Liver (tissue), 8 donors: ENCODE measurements at regions not wholly inside any gene's neighbourhood (a gene's known extent, or its start where the extent isn't known, plus 50 kb on each side); places are given as distances from the start of the nearest gene placed in this dataset.

Source experiments
- DNase-seq: peaks from one replicate; pipeline ENCODE4 v3.0.0-alpha.2; 2017; ENCODE audit warnings: low spot score
- H3K27ac ChIP-seq, 2 donors: one replicate each; pipeline ENCODE4 v1.7.0; 2013; ENCODE audit warnings: inconsistent platforms in 2 of 2, low read length in 2 of 2, control low read depth in 1 of 2, low read depth in 1 of 2, mild to moderate bottlenecking in 1 of 2
- H3K27me3 ChIP-seq, 4 donors: one replicate each; pipeline versions ENCODE4 v1.6.1 to v1.7.0; 2013; ENCODE audit warnings: low read length in 3 of 4, inconsistent platforms in 1 of 4, mild to moderate bottlenecking in 1 of 4, moderate library complexity in 1 of 4; ENCODE audit not compliant: control insufficient read depth in 4 of 4, insufficient read depth in 4 of 4
- H3K36me3 ChIP-seq, 4 donors: one replicate each; pipeline versions ENCODE4 v1.6.1 to v1.7.0; 2013; ENCODE audit warnings: low read length in 3 of 4, mild to moderate bottlenecking in 3 of 4, low read depth in 1 of 4, moderate library complexity in 1 of 4; ENCODE audit not compliant: control insufficient read depth in 4 of 4, insufficient read depth in 3 of 4
- H3K4me1 ChIP-seq, 4 donors: one replicate each; pipeline versions ENCODE4 v1.6.1 to v1.7.0; 2013; ENCODE audit warnings: low read length in 3 of 4, mild to moderate bottlenecking in 3 of 4, moderate library complexity in 1 of 4; ENCODE audit not compliant: control insufficient read depth in 4 of 4, insufficient read depth in 4 of 4
- H3K4me3 ChIP-seq, 3 donors: one replicate each; pipeline versions ENCODE4 v1.6.1 to v1.7.0; 2013; ENCODE audit warnings: low read length in 3 of 3, control low read depth in 1 of 3, low read depth in 1 of 3, mild to moderate bottlenecking in 1 of 3
- H3K9ac ChIP-seq, 2 donors: one replicate each; pipeline ENCODE4 v1.7.0; 2013; ENCODE audit warnings: low read length in 2 of 2, mild to moderate bottlenecking in 2 of 2, moderate library complexity in 2 of 2, control low read depth in 1 of 2, low read depth in 1 of 2
- H3K9me3 ChIP-seq, 4 donors: one replicate each; pipeline versions ENCODE4 v1.6.1 to v1.7.0; 2013; ENCODE audit warnings: low read length in 3 of 4; ENCODE audit not compliant: control insufficient read depth in 4 of 4
- EGR1 ChIP-seq, 2 donors: IDR thresholded peaks; 2 replicates each; pipeline ENCODE4 v1.6.1; 2016 to 2018; ENCODE audit warnings: antibody characterized with exemption in 2 of 2, low read depth in 2 of 2
- FOXA2 ChIP-seq: IDR thresholded peaks from 2 replicates; pipeline ENCODE4 v1.6.1; 2016; ENCODE audit warnings: antibody characterized with exemption
- GABPA ChIP-seq, 2 donors: IDR thresholded peaks in 1 of 2; conservative IDR thresholded peaks in 1 of 2; 2 replicates each; pipeline ENCODE4 v1.6.1; 2016; ENCODE audit warnings: antibody characterized with exemption in 2 of 2, mild to moderate bottlenecking in 1 of 2, moderate library complexity in 1 of 2
- HNF4G ChIP-seq: IDR thresholded peaks from 2 replicates; pipeline ENCODE4 v1.6.1; 2016; ENCODE audit warnings: antibody characterized with exemption
- NR2F2 ChIP-seq: IDR thresholded peaks from 2 replicates; pipeline ENCODE4 v1.6.1; 2016; ENCODE audit warnings: antibody characterized with exemption
- REST ChIP-seq: IDR thresholded peaks from 2 replicates; pipeline ENCODE4 v1.6.1; 2016; ENCODE audit warnings: antibody characterized with exemption, mild to moderate bottlenecking
- RXRA ChIP-seq, 2 donors: IDR thresholded peaks; 2 replicates each; pipeline ENCODE4 v1.6.1; 2017 to 2018; ENCODE audit warnings: antibody characterized with exemption in 2 of 2, mild to moderate bottlenecking in 1 of 2
- TAF1 ChIP-seq: conservative IDR thresholded peaks from 2 replicates; pipeline ENCODE4 v1.6.1; 2016; ENCODE audit warnings: antibody characterized with exemption, mild to moderate bottlenecking
- ZBTB33 ChIP-seq: IDR thresholded peaks from 2 replicates; pipeline ENCODE4 v1.6.1; 2016; ENCODE audit warnings: antibody characterized with exemption
- WGBS: extraction: QIAGEN DNeasy Blood & Tissue Kit; methylation state at CpG from one replicate; pipeline ENCODE4 v1.1.7; 2013; 5-methylcytosine and 5-hydroxymethylcytosine counted together
- TF ChIP-seq, protein P1 (sequence below): fragments of 150-350 bp; IDR thresholded peaks from 2 replicates; pipeline ENCODE4 v1.5.1; 2017; ENCODE audit warnings: improper control_type of control experiment, low read depth, low read length; ENCODE audit not compliant: missing input control
- TF ChIP-seq, protein P2 (sequence below): IDR thresholded peaks from 2 replicates; pipeline ENCODE4 v1.6.1; 2016; ENCODE audit warnings: antibody characterized with exemption
- TF ChIP-seq, protein P3 (sequence below): IDR thresholded peaks from 2 replicates; pipeline ENCODE4 v1.6.1; 2016; ENCODE audit warnings: antibody characterized with exemption
- donor health status: healthy.
- donor health status: healthy.
- donor health status: healthy.
- donor health status: healthy.
- donor health status: healthy.

GRCh38 chrX:113892891-113893290 lies 691.0 kb upstream of the HTR2C start:
- Histone ChIP-seq H3K27ac (no peak overlapping the region), H3K9ac (no peak overlapping the region), H3K4me1 (no peaks in the 10 kb centered on the region), H3K27me3 (no peaks in the 10 kb centered on the region), H3K4me3 (no peak overlapping the region), H3K36me3 (no peaks in the 10 kb centered on the region), H3K9me3 (no peaks in the 10 kb centered on the region)
- TF ChIP-seq, protein P1, sequence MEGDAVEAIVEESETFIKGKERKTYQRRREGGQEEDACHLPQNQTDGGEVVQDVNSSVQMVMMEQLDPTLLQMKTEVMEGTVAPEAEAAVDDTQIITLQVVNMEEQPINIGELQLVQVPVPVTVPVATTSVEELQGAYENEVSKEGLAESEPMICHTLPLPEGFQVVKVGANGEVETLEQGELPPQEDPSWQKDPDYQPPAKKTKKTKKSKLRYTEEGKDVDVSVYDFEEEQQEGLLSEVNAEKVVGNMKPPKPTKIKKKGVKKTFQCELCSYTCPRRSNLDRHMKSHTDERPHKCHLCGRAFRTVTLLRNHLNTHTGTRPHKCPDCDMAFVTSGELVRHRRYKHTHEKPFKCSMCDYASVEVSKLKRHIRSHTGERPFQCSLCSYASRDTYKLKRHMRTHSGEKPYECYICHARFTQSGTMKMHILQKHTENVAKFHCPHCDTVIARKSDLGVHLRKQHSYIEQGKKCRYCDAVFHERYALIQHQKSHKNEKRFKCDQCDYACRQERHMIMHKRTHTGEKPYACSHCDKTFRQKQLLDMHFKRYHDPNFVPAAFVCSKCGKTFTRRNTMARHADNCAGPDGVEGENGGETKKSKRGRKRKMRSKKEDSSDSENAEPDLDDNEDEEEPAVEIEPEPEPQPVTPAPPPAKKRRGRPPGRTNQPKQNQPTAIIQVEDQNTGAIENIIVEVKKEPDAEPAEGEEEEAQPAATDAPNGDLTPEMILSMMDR, result no peak
- no peak for TF ChIP-seq RXRA (IDR thresholded peaks at IDR 0.05)
- TF ChIP-seq NR2F2, result no peak
- TF ChIP-seq EGR1 (IDR thresholded peaks at IDR 0.05; ENCODE audit: low read depth in 2 of 2), result no peak
- TF ChIP-seq, protein P2, sequence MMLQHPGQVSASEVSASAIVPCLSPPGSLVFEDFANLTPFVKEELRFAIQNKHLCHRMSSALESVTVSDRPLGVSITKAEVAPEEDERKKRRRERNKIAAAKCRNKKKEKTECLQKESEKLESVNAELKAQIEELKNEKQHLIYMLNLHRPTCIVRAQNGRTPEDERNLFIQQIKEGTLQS, result no peak
- no peak for TF ChIP-seq FOXA2
- no peak for TF ChIP-seq REST
- 69% methylated on average over 5 of the region's 5 CpGs for WGBS
- no peak for DNase-seq

DNA sequence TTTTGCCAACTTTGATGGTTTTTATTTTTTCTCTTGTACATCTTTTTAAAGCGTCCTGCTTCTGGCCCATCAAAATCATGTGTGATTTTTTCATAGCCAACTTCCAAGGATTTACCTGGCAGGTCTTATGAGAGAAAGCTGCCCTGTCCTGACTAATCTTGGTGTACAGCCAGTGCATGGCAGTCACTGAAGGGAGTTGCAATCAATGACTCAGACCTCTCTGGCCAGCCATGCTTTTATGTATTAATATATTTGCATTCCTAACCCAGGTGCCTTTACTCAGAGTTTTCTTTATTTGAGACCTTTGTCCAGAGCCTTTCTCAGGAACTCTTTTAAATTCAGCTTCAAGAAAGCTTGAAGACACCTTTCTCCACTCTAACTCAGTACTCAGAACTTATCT lies 691.5 kb upstream of the HTR2C start:
- Histone ChIP-seq H3K9me3 (no peaks in the 10 kb centered on the region), H3K27me3 (no peaks in the 10 kb centered on the region), H3K36me3 (no peaks in the 10 kb centered on the region), H3K4me3 (no peak overlapping the region), H3K4me1 (no peaks in the 10 kb centered on the region), H3K27ac (no peak overlapping the region), H3K9ac (no peak overlapping the region)
- WGBS, result 79% methylated on average over 1 of the region's 1 CpG
- DNase-seq, result no peak
- TF ChIP-seq, protein P3, sequence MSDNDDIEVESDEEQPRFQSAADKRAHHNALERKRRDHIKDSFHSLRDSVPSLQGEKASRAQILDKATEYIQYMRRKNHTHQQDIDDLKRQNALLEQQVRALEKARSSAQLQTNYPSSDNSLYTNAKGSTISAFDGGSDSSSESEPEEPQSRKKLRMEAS, result no peak
- TF ChIP-seq, protein P1, result no peak
- TF ChIP-seq HNF4G (no peak), ZBTB33 (no peak), RXRA (IDR thresholded peaks at IDR 0.05) (no peak), TAF1 (no peak), GABPA (IDR thresholded peaks at IDR 0.05 in 1 of 2, conservative IDR thresholded peaks at IDR 0.05 in 1 of 2) (no peak), REST (no peak)
